Panc1 (cell line): ENCODE measurements at regions not wholly inside any gene's neighbourhood (a gene's known extent, or its start where the extent isn't known, plus 50 kb on each side); places are given as distances from the start of the nearest gene placed in this dataset.

ENCODE experiments used
- ATAC-seq: fragments of 200-7000 bp; cut with Tn5 transposase; 2 replicates; pipeline ENCODE4 v1.9.1; 2020; ENCODE audit warnings: mild to moderate bottlenecking, moderate library complexity
- BruUV-seq: library from RNA; stranded (reverse); fragments of 400-500 nt; replicated peaks from 2 replicates; lab custom pipeline; 2021; lab: Mats Ljungman, UMichigan
- CTCF ChIA-PET: fragments of 300-600 bp; sonication (Branson Sonifier 250); formaldehyde crosslinking; loops from one replicate; lab custom pipeline; 2022; ENCODE audit warnings: antibody characterized with exemption; lab: Charles Lee
- POLR2A ChIA-PET: fragments of 300-600 bp; sonication (Branson Sonifier 250); formaldehyde crosslinking; loops from one replicate; lab custom pipeline; 2022; ENCODE audit warnings: antibody characterized with exemption; lab: Charles Lee
- DNase-seq: peaks from one replicate; pipeline ENCODE4 v3.0.0-alpha.2; 2010; ENCODE audit warnings: low read depth, low spot score
- H3K27ac ChIP-seq: 2 replicates; pipeline ENCODE4 v1.5.1; 2011; ENCODE audit warnings: mild to moderate bottlenecking, low read length, inconsistent platforms
- H3K27me3 ChIP-seq: fragments of 200-500 bp; sonication (Bioruptor generic); 2 replicates; pipeline ENCODE4 v1.6.0; 2014; ENCODE audit warnings: low read length, inconsistent platforms; ENCODE audit not compliant: control insufficient read depth, insufficient read depth
- H3K36me3 ChIP-seq: fragments of 200-500 bp; sonication (Bioruptor generic); 2 replicates; pipeline ENCODE4 v1.5.1; 2014; ENCODE audit warnings: inconsistent platforms, mild to moderate bottlenecking, low read length, moderate library complexity; ENCODE audit not compliant: control insufficient read depth, insufficient read depth
- H3K4me1 ChIP-seq: 2 replicates; pipeline ENCODE4 v1.5.1; 2011; ENCODE audit warnings: inconsistent platforms, mild to moderate bottlenecking, low read length, moderate library complexity; ENCODE audit not compliant: control insufficient read depth, insufficient read depth
- H3K4me3 ChIP-seq, 2 experiments: 2 replicates each; pipeline ENCODE4 v1.5.1; 2011 to 2012; ENCODE audit warnings: low read depth in 2 of 2, low read length in 2 of 2, mild to moderate bottlenecking in 2 of 2, inconsistent platforms in 1 of 2, moderate library complexity in 1 of 2
- H3K9me3 ChIP-seq: fragments of 200-500 bp; sonication (Bioruptor generic); 2 replicates; pipeline ENCODE4 v1.5.1; 2014; ENCODE audit warnings: low read depth, mild to moderate bottlenecking, inconsistent platforms, low read length, moderate library complexity; ENCODE audit not compliant: control insufficient read depth, insufficient read depth
- CTCF ChIP-seq: fragments of 450-650 bp; IDR thresholded peaks from 2 replicates; pipeline ENCODE4 v1.5.1; 2017; ENCODE audit warnings: mild to moderate bottlenecking
- POLR2AphosphoS5 ChIP-seq: IDR thresholded peaks from 2 replicates; pipeline ENCODE4 v1.6.1; 2012; ENCODE audit warnings: mild to moderate bottlenecking, low read depth, low read length, moderate library complexity
- REST ChIP-seq, 2 experiments: IDR thresholded peaks; 2 replicates each; pipeline ENCODE4 v1.6.1; 2011 to 2012; ENCODE audit warnings: low read depth in 2 of 2, control low read depth in 1 of 2, low read length in 1 of 2, mild to moderate bottlenecking in 1 of 2, moderate library complexity in 1 of 2; ENCODE audit not compliant: insufficient read depth in 1 of 2
- SIN3A ChIP-seq: IDR thresholded peaks from 2 replicates; pipeline ENCODE4 v1.6.1; 2012; ENCODE audit warnings: low read depth, mild to moderate bottlenecking, low read length, moderate library complexity, borderline replicate concordance; ENCODE audit not compliant: insufficient read depth
- TCF7L2 ChIP-seq: IDR thresholded peaks from 2 replicates; pipeline ENCODE4 v1.6.1; 2011; ENCODE audit warnings: mild to moderate bottlenecking, low read depth, low read length, inconsistent platforms
- in situ Hi-C: cut with HindIII; loops from 2 replicates; pipeline ENCODE4 v1.10.0; 2016; ENCODE audit warnings: low sequenced_read_pairs, low pct_unique_long_range_greater_than_20kb
- intact Hi-C: fragments of 100-400 bp; cut with micrococcal nuclease; formaldehyde crosslinking; loops from one replicate; pipeline ENCODE4 v1.10.0; 2022; ENCODE audit not compliant: unreplicated experiment

- Histone ChIP-seq H3K4me1 (no peaks in the 10 kb centered on the region), H3K27me3 (no peaks in the 10 kb centered on the region), H3K4me3 (no peak overlapping the region), H3K36me3 (no peaks in the 10 kb centered on the region), H3K9me3 (no peaks in the 10 kb centered on the region), H3K27ac (no peak overlapping the region)
- intact Hi-C loops (no loop called here), in situ Hi-C loops (no loop called here)
- ATAC-seq = no peak
- BruUV-seq = no TSS peak
- CTCF ChIA-PET = no interaction called here
- no peak for DNase-seq
- POLR2A ChIA-PET = no interaction called here
- TF ChIP-seq CTCF = no peak
- TF ChIP-seq POLR2AphosphoS5 = no peak
- TF ChIP-seq SIN3A = no peak
- TF ChIP-seq TCF7L2 = no peak
- no peak for TF ChIP-seq REST (IDR thresholded peaks at IDR 0.05; ENCODE audit: insufficient read depth in 1 of 2, low read depth in 2 of 2, low read length in 1 of 2)
Measured at GRCh38 chr2:128412181-128412871, 93.7 kb upstream of the HS6ST1 start.

GRCh38 chr2:128413014-128413717 is 94.5 kb upstream of the HS6ST1 start:
- TF ChIP-seq TCF7L2 (no peak), CTCF (no peak), POLR2AphosphoS5 (no peak), REST (IDR thresholded peaks at IDR 0.05; ENCODE audit: insufficient read depth in 1 of 2, low read depth in 2 of 2, low read length in 1 of 2) (no peak), SIN3A (no peak)
- ChIA-PET POLR2A (no interaction called here), CTCF (no interaction called here)
- intact Hi-C loops (no loop called here), in situ Hi-C loops (no loop called here)
- Histone ChIP-seq H3K36me3 (no peaks in the 10 kb centered on the region), H3K4me1 (no peaks in the 10 kb centered on the region), H3K27me3 (no peaks in the 10 kb centered on the region), H3K9me3 (no peaks in the 10 kb centered on the region), H3K27ac (no peak overlapping the region), H3K4me3 (no peak overlapping the region)
- ATAC-seq (no peak), DNase-seq (no peak)
- no TSS peak for BruUV-seq
